Endothelial cell of umbilical vein (primary cell): ENCODE measurements at regions not wholly inside any gene's neighbourhood (a gene's known extent, or its start where the extent isn't known, plus 50 kb on each side); places are given as distances from the start of the nearest gene placed in this dataset.

Experiments
- BruUV-seq: library from RNA; stranded (reverse); fragments of 400-500 nt; replicated peaks from 2 replicates; lab custom pipeline; 2021; lab: Mats Ljungman, UMichigan
- CTCF ChIA-PET: fragments of 300-600, 350-600 bp; sonication (Branson Sonifier 250); formaldehyde crosslinking; loops from one replicate; lab custom pipeline; 2021; ENCODE audit warnings: antibody characterized with exemption, inconsistent platforms; lab: Charles Lee
- POLR2A ChIA-PET: fragments of 300-600, 350-600 bp; sonication (Branson Sonifier 250); formaldehyde crosslinking; loops from one replicate; lab custom pipeline; 2021; ENCODE audit warnings: antibody characterized with exemption, inconsistent platforms; lab: Charles Lee
- DNase-seq: peaks from one replicate; pipeline ENCODE4 v3.0.0-alpha.2; 2011; ENCODE audit warnings: low read depth, low spot score
- FAIRE-seq: peaks from 2 replicates; lab custom pipeline; 2011; peaks lifted over from hg19 to GRCh38; lab: Jason Lieb, UNC
- H2AFZ ChIP-seq: 2 replicates; pipeline ENCODE4 v1.6.0; 2012; ENCODE audit warnings: low read depth, low read length, control low read depth, inconsistent platforms
- H3K27ac ChIP-seq: 2 replicates; pipeline ENCODE4 v1.5.1; 2011; ENCODE audit warnings: low read depth, mild to moderate bottlenecking, control low read depth, low read length, moderate library complexity; ENCODE audit not compliant: insufficient read depth
- H3K27me3 ChIP-seq, 2 experiments: 2 replicates each; pipeline versions ENCODE4 v1.6.0 to v1.6.1; 2011; ENCODE audit warnings: low read length in 2 of 2, mixed read lengths in 1 of 2; ENCODE audit not compliant: control insufficient read depth in 2 of 2, insufficient read depth in 2 of 2
- H3K36me3 ChIP-seq, 2 experiments: 2 replicates in 1 of 2; 3 replicates in 1 of 2; pipeline ENCODE4 v1.5.1; 2011; ENCODE audit warnings: low read length in 2 of 2, mild to moderate bottlenecking in 1 of 2, moderate library complexity in 1 of 2; ENCODE audit not compliant: control insufficient read depth in 2 of 2, insufficient read depth in 2 of 2; ENCODE audit errors: extremely low read depth in 1 of 2
- H3K4me1 ChIP-seq: 3 replicates; pipeline ENCODE4 v1.5.1; 2011; ENCODE audit warnings: mild to moderate bottlenecking, low read length; ENCODE audit not compliant: control insufficient read depth, insufficient read depth; ENCODE audit errors: extremely low read depth
- H3K4me2 ChIP-seq: 2 replicates; pipeline ENCODE4 v1.6.1; 2011; ENCODE audit warnings: low read length, control low read depth, mixed read lengths; ENCODE audit not compliant: insufficient read depth
- H3K4me3 ChIP-seq, 3 experiments: fragments of 200-600 bp in 1 of 3; sonication (generic), shearing (Covaris generic) in 1 of 3; replicated peaks in 1 of 3; 2 replicates each; pipeline ENCODE4 v1.5.1; 2011 to 2016; ENCODE audit warnings: control low read depth in 3 of 3, low read length in 3 of 3, mild to moderate bottlenecking in 2 of 3, inconsistent platforms in 1 of 3, low read depth in 1 of 3, moderate library complexity in 1 of 3; ENCODE audit not compliant: insufficient read depth in 1 of 3
- H3K79me2 ChIP-seq: 2 replicates; pipeline ENCODE4 v1.6.0; 2012; ENCODE audit warnings: low read length, inconsistent platforms; ENCODE audit not compliant: control insufficient read depth, insufficient read depth
- H3K9ac ChIP-seq: replicated peaks from 2 replicates; pipeline ENCODE3; 2011; ENCODE audit warnings: low read length, control low read depth; ENCODE audit not compliant: insufficient read depth; ENCODE audit errors: extremely low read depth
- H3K9me1 ChIP-seq: replicated peaks from 3 replicates; pipeline ENCODE4 v1.6.0; 2011; ENCODE audit warnings: mild to moderate bottlenecking, low read length; ENCODE audit not compliant: control insufficient read depth, insufficient read depth; ENCODE audit errors: extremely low read depth
- H3K9me3 ChIP-seq: replicated peaks from 2 replicates; pipeline ENCODE4 v1.5.1; 2012; ENCODE audit warnings: low read length, inconsistent platforms; ENCODE audit not compliant: control insufficient read depth, insufficient read depth
- H4K20me1 ChIP-seq: replicated peaks from 2 replicates; pipeline ENCODE3; 2011; ENCODE audit warnings: mild to moderate bottlenecking, low read length; ENCODE audit not compliant: control insufficient read depth, insufficient read depth; ENCODE audit errors: extremely low read depth
- CTCF ChIP-seq, 2 donors: IDR thresholded peaks; 1 replicate in 1 of 2; 2 replicates in 1 of 2; pipeline ENCODE4 v1.5.1; 2011; ENCODE audit warnings: low read length in 2 of 2, mild to moderate bottlenecking in 2 of 2, moderate library complexity in 2 of 2, control low read depth in 1 of 2, inconsistent platforms in 1 of 2, low read depth in 1 of 2; ENCODE audit not compliant: insufficient read depth in 1 of 2; ENCODE audit errors: extremely low read depth in 1 of 2
- EZH2 ChIP-seq: IDR thresholded peaks from 2 replicates; pipeline ENCODE4 v1.6.1; 2012; ENCODE audit warnings: borderline replicate concordance, low read depth, mild to moderate bottlenecking, moderate library complexity, low read length, inconsistent platforms; ENCODE audit not compliant: severe bottlenecking
- FOS ChIP-seq: IDR thresholded peaks from 2 replicates; pipeline ENCODE4 v1.6.1; 2011; ENCODE audit warnings: mild to moderate bottlenecking, low read length, moderate library complexity, borderline replicate concordance; ENCODE audit not compliant: insufficient read depth
- GATA2 ChIP-seq: IDR thresholded peaks from 2 replicates; pipeline ENCODE4 v1.7.0; 2011; ENCODE audit warnings: low read depth, mild to moderate bottlenecking, moderate library complexity, mixed read lengths, low read length; ENCODE audit not compliant: insufficient read length, insufficient read depth
- JUN ChIP-seq: IDR thresholded peaks from 2 replicates; pipeline ENCODE4 v1.6.1; 2011; ENCODE audit warnings: borderline replicate concordance, low read depth; ENCODE audit not compliant: insufficient read length, insufficient read depth
- MYC ChIP-seq: IDR thresholded peaks from one replicate; pipeline ENCODE4 v1.6.1; 2011; ENCODE audit warnings: mild to moderate bottlenecking, low read depth, low read length
- POLR2A ChIP-seq: IDR thresholded peaks from 2 replicates; pipeline ENCODE4 v1.6.1; 2012; ENCODE audit warnings: low read depth, mild to moderate bottlenecking, control low read depth, low read length
- POLR2AphosphoS5 ChIP-seq: IDR thresholded peaks from 2 replicates; pipeline ENCODE4 v1.6.1; 2012; ENCODE audit warnings: low read depth, mild to moderate bottlenecking, control low read depth, low read length, moderate library complexity; ENCODE audit not compliant: insufficient read depth
- dilution Hi-C: fragments of 300-500 bp; cut with MboI; formaldehyde crosslinking; loops from one replicate; pipeline ENCODE4 v1.15.0; 2019; ENCODE audit warnings: low sequenced_read_pairs; ENCODE audit not compliant: extremely low pct_ligation_motif_present
- intact Hi-C: fragments of 100-400 bp; cut with micrococcal nuclease; formaldehyde crosslinking; loops from one replicate; pipeline ENCODE4 v1.10.0; 2022
- TF ChIP-seq, protein P1 (sequence below): IDR thresholded peaks from 2 replicates; pipeline ENCODE4 v1.6.1; 2011; ENCODE audit not compliant: insufficient read depth, insufficient read length

DNA sequence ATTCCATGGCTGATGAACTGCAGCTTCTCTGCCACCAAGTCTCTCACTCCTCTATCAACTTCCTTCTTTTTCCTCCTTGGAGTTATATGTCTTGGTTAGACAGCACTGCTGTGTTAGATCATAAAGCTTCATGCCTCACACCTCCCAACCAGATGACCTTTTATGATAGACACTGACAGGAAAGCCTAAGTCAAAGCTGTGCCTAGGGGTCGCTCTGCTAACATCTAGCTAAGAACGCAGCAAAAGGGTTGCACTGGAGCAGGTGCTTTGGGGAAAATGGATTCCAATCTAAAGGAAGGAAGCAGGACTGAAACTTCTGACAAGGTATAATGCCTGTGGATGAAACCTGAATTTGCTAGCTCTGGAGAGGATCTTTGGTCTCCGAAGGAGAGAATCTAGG is 509.7 kb downstream of the SMARCA1 start:
- no peak overlapping the region for H3K4me3 ChIP-seq
- intact Hi-C loops (no loop called here), dilution Hi-C loops (no loop called here)
- H2AFZ ChIP-seq: no peak overlapping the region
- no peaks in the 10 kb centered on the region for H4K20me1 ChIP-seq
- H3K4me2 ChIP-seq: no peak overlapping the region
- H3K9ac ChIP-seq: no peak overlapping the region
- no peaks in the 10 kb centered on the region for H3K79me2 ChIP-seq
- H3K36me3 ChIP-seq: no peaks in the 10 kb centered on the region
- ChIA-PET POLR2A (no interaction called here), CTCF (no interaction called here)
- no peak overlapping the region for H3K27ac ChIP-seq
- H3K27me3 ChIP-seq: no peaks in the 10 kb centered on the region
- no peak for FAIRE-seq
- no TSS peak for BruUV-seq
- no peaks in the 10 kb centered on the region for H3K4me1 ChIP-seq
- H3K9me3 ChIP-seq: no peaks in the 10 kb centered on the region
- DNase-seq: no peak
- no peak for TF ChIP-seq POLR2AphosphoS5
- TF ChIP-seq CTCF (IDR thresholded peaks at IDR 0.05; ENCODE audit: extremely low read depth in 1 of 2, insufficient read depth in 1 of 2, low read depth in 1 of 2, low read length in 2 of 2): no peak
- TF ChIP-seq MYC: no peak
- TF ChIP-seq JUN: no peak
- no peak for TF ChIP-seq GATA2
- no peaks in the 10 kb centered on the region for H3K9me1 ChIP-seq

DNA sequence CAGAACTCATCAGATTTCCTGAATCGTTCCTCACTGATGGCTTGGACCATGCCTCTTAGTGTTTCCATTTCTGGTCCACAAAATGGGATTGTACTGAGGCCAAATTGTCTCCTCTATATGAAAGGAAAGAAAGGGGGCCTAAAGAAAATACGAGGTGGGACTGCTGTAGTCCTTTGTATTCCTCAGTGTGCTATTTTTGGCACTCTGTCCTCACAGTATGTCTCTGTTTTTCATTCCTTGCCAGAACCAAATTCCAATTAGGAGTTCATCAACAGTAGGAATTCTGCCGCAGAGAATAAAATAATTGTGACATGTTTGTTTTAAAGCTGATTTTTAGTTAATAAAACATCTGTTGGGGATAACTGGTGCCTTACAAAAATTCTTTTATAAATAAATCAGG is 515.7 kb downstream of the SMARCA1 start:
- TF ChIP-seq GATA2 (no peak), MYC (no peak), POLR2A (no peak), EZH2 (no peak), CTCF (IDR thresholded peaks at IDR 0.05; ENCODE audit: extremely low read depth in 1 of 2, insufficient read depth in 1 of 2, low read depth in 1 of 2, low read length in 2 of 2) (no peak), JUN (no peak), POLR2AphosphoS5 (no peak), FOS (no peak)
- TF ChIP-seq, protein P1, sequence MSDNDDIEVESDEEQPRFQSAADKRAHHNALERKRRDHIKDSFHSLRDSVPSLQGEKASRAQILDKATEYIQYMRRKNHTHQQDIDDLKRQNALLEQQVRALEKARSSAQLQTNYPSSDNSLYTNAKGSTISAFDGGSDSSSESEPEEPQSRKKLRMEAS: no peak
- BruUV-seq: no TSS peak
- Histone ChIP-seq H3K9ac (no peak overlapping the region), H3K4me2 (no peak overlapping the region), H3K27me3 (no peaks in the 10 kb centered on the region), H3K79me2 (no peaks in the 10 kb centered on the region), H3K9me1 (no peaks in the 10 kb centered on the region), H4K20me1 (no peaks in the 10 kb centered on the region), H3K27ac (no peak overlapping the region), H2AFZ (no peak overlapping the region), H3K36me3 (no peaks in the 10 kb centered on the region), H3K9me3 (no peaks in the 10 kb centered on the region), H3K4me1 (no peaks in the 10 kb centered on the region), H3K4me3 (no peak overlapping the region)
- DNase-seq (no peak), FAIRE-seq (no peak)
- ChIA-PET POLR2A (no interaction called here), CTCF (no interaction called here)
- dilution Hi-C loops (no loop called here), intact Hi-C loops (no loop called here)
